Adrenal gland (tissue), 9 donors: ENCODE measurements at regions not wholly inside any gene's neighbourhood (a gene's known extent, or its start where the extent isn't known, plus 50 kb on each side); places are given as distances from the start of the nearest gene placed in this dataset.
A peak's percentile ranks its signal among the peaks of the same experiment; 100 is the strongest.

Source experiments
- DNase-seq, 7 donors: peaks; one replicate each; pipeline ENCODE4 v3.0.0-alpha.2; 2019 to 2020
- H3K27ac ChIP-seq, 5 donors: fragments of 200-600 bp; sonication (generic) in 4 of 5; 1 replicate in 3 of 5; 2 replicates in 2 of 5; pipeline versions ENCODE4 v1.5.1 to v1.8.0; 2016 to 2020; ENCODE audit warnings: mild to moderate bottlenecking in 1 of 5
- H3K27me3 ChIP-seq: fragments of 200-600 bp; 2 replicates; pipeline ENCODE4 v1.8.0; 2021
- H3K36me3 ChIP-seq, 2 donors: fragments of 200-600 bp; replicated peaks in 1 of 2; 1 replicate in 1 of 2; 2 replicates in 1 of 2; pipeline versions ENCODE4 v1.5.1 to v1.8.0; 2018 to 2022
- H3K4me1 ChIP-seq, 2 donors: fragments of 200-600 bp; replicated peaks in 1 of 2; 1 replicate in 1 of 2; 2 replicates in 1 of 2; pipeline versions ENCODE4 v1.5.1 to v1.8.0; 2018 to 2021
- H3K4me3 ChIP-seq, 4 donors: fragments of 200-600 bp; sonication (generic) in 3 of 4; one replicate each; pipeline ENCODE4 v1.5.1; 2016 to 2018
- H3K9me3 ChIP-seq, 3 donors: fragments of 200-600 bp; sonication (generic) in 1 of 3; replicated peaks in 1 of 3; 1 replicate in 2 of 3; 2 replicates in 1 of 3; pipeline versions ENCODE4 v1.5.1 to v1.8.0; 2016 to 2021
- CTCF ChIP-seq, 6 experiments: fragments of 450-650 bp in 4 of 6; fragments of 200-600 bp in 2 of 6; sonication (generic) in 1 of 6; IDR thresholded peaks; 1 replicate in 5 of 6; 2 replicates in 1 of 6; pipeline versions ENCODE4 v1.5.1 to v1.8.0; 2016 to 2021; ENCODE audit warnings: antibody characterized with exemption in 6 of 6, mild to moderate bottlenecking in 2 of 6, moderate library complexity in 1 of 6
- POLR2A ChIP-seq, 2 donors: fragments of 450-650 bp; IDR thresholded peaks; one replicate each; pipeline ENCODE4 v1.6.1; 2017; ENCODE audit warnings: antibody characterized with exemption in 2 of 2, mild to moderate bottlenecking in 2 of 2, moderate library complexity in 1 of 2
- WGBS, 4 donors: extraction: QIAGEN DNeasy Blood & Tissue Kit in 2 of 4; methylation state at CpG; one replicate each; pipeline versions ENCODE4 v1.1.5 to v1.1.7; 2013 to 2017; 5-methylcytosine and 5-hydroxymethylcytosine counted together
- intact Hi-C, 2 donors: fragments of 100-400 bp; cut with DNase I; formaldehyde crosslinking; loops; one replicate each; pipeline versions ENCODE4 v1.14.1 to v1.15.0; 2022 to 2023
- donor health status: healthy with polysubstance abuse.
- donor health status: Bipolar disorder and iron deficiency.
- donor health status: DM: yes; HTN: yes; CAD: no.
- donor health status: DM: no; HTN: no; CAD: no.
- donor health status: DM: no; HTN: no; CAD: no.

- intact Hi-C loops: no loop called here
- no peak for DNase-seq
- TF ChIP-seq CTCF (IDR thresholded peaks at IDR 0.05) (no peak), POLR2A (IDR thresholded peaks at IDR 0.05) (no peak)
- Histone ChIP-seq H3K27ac (no peak overlapping the region), H3K36me3 (no peaks in the 10 kb centered on the region), H3K27me3 (no peaks in the 10 kb centered on the region), H3K9me3 (no peaks in the 10 kb centered on the region), H3K4me3 (no peak overlapping the region), H3K4me1 (no peaks in the 10 kb centered on the region)
- 87 to 100% (median 93%) methylated on average over 2 of the region's 2 CpGs for WGBS, 4 donors
Measured at GRCh38 chr4:141376769-141377168, 156.1 kb downstream of the ZNF330 start.

GRCh38 chr4:141387299-141387698 lies 166.6 kb downstream of the ZNF330 start:
- H3K9me3 ChIP-seq: no peaks in the 10 kb centered on the region
- no peaks in the 10 kb centered on the region for H3K4me1 ChIP-seq
- no peaks in the 10 kb centered on the region for H3K36me3 ChIP-seq
- no peak overlapping the region for H3K4me3 ChIP-seq
- H3K27me3 ChIP-seq: no peaks in the 10 kb centered on the region
- 73 to 84% (median 79%) methylated on average over 2 of the region's 2 CpGs for WGBS, 4 donors
- intact Hi-C loops: no loop called here
- no peak overlapping the region for H3K27ac ChIP-seq
- no peak for TF ChIP-seq POLR2A (IDR thresholded peaks at IDR 0.05)
- TF ChIP-seq CTCF (IDR thresholded peaks at IDR 0.05): no peak
- DNase-seq: no peak

GRCh38 chr4:141388481-141388880 lies 167.8 kb downstream of the ZNF330 start:
- Histone ChIP-seq H3K36me3 (no peaks in the 10 kb centered on the region), H3K4me3 (no peak overlapping the region), H3K4me1 (no peaks in the 10 kb centered on the region), H3K9me3 (no peaks in the 10 kb centered on the region), H3K27ac (peak overlapping the region in 1 of 5 donors; percentile 31), H3K27me3 (no peaks in the 10 kb centered on the region)
- WGBS, 4 donors: 34 to 49% (median 41%) methylated on average over 3 of the region's 3 CpGs
- no peak for TF ChIP-seq CTCF (IDR thresholded peaks at IDR 0.05)
- no peak for TF ChIP-seq POLR2A (IDR thresholded peaks at IDR 0.05)
- DNase-seq: no peak
- intact Hi-C loops: no loop called here

- Histone ChIP-seq H3K27me3 (no peaks in the 10 kb centered on the region), H3K36me3 (no peaks in the 10 kb centered on the region), H3K4me1 (no peaks in the 10 kb centered on the region), H3K27ac (no peak overlapping the region), H3K9me3 (no peaks in the 10 kb centered on the region), H3K4me3 (no peak overlapping the region)
- DNase-seq: no peak
- WGBS, 4 donors: 58 to 69% (median 66%) methylated on average over 1 of the region's 1 CpG
- TF ChIP-seq POLR2A (IDR thresholded peaks at IDR 0.05) (no peak), CTCF (IDR thresholded peaks at IDR 0.05) (no peak)
- intact Hi-C loops: no loop called here
Measured at GRCh38 chr4:141389649-141390048, 169.0 kb downstream of the ZNF330 start.
